Immature natural killer cell (primary cell): ENCODE measurements at regions not wholly inside any gene's neighbourhood (a gene's known extent, or its start where the extent isn't known, plus 50 kb on each side); places are given as distances from the start of the nearest gene placed in this dataset.
A peak's percentile ranks its signal among the peaks of the same experiment; 100 is the strongest.

ENCODE experiments used
- DNase-seq, 3 donors: peaks; one replicate each; pipeline ENCODE4 v3.0.0; 2022; ENCODE audit warnings: mixed read lengths in 1 of 3
- H3K27ac Mint-ChIP-seq, 6 donors: one replicate each; pipeline ENCODE4 v1.8.0; 2020; ENCODE audit warnings: mixed read lengths in 6 of 6, mild to moderate bottlenecking in 5 of 6, inconsistent platforms in 4 of 6, moderate library complexity in 3 of 6
- H3K27me3 Mint-ChIP-seq, 3 donors: one replicate each; pipeline ENCODE4 v1.8.0; 2020 to 2021; ENCODE audit warnings: low read depth in 3 of 3, mild to moderate bottlenecking in 3 of 3, mixed read lengths in 3 of 3, moderate library complexity in 3 of 3, inconsistent platforms in 1 of 3
- H3K36me3 Mint-ChIP-seq, 3 donors: one replicate each; pipeline ENCODE4 v1.8.0; 2020; ENCODE audit warnings: mixed read lengths in 3 of 3, inconsistent platforms in 2 of 3, mild to moderate bottlenecking in 2 of 3
- H3K4me1 Mint-ChIP-seq, 2 donors: one replicate each; pipeline ENCODE4 v1.8.0; 2020; ENCODE audit warnings: inconsistent platforms in 2 of 2, mild to moderate bottlenecking in 2 of 2, mixed read lengths in 2 of 2, moderate library complexity in 1 of 2
- H3K4me3 Mint-ChIP-seq, 5 donors: one replicate each; pipeline ENCODE4 v1.8.0; 2020; ENCODE audit warnings: mild to moderate bottlenecking in 5 of 5, mixed read lengths in 5 of 5, inconsistent platforms in 3 of 5, moderate library complexity in 3 of 5
- H3K9me3 Mint-ChIP-seq, 6 donors: one replicate each; pipeline ENCODE4 v1.8.0; 2020; ENCODE audit warnings: mild to moderate bottlenecking in 6 of 6, mixed read lengths in 6 of 6, inconsistent platforms in 4 of 6, moderate library complexity in 3 of 6

DNA sequence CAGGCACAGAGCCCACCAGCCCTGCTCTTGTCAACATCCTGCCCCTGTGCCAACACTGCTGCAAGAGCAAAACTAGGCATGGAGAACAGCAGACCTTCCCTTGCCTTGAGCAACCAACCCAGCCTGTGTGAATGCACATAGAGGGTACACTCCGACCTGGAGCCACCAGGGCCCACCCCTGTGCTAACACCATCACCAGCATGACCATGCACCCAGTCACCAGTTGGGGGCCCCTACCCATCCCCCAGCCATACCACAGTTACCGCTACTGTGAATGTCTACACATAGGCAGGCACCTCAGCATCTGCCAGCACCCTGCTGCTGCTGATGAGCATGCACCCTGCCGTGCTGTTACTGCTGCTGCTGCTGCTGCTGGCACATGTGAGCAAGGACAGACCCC, 301.9 kb upstream of the ST6GAL2 start:
- Mint-ChIP-seq H3K36me3 (no peaks in the 10 kb centered on the region), H3K9me3 (peaks cover 0 to 31% (median 8%) of the 10 kb centered on the region in 6 donors), H3K27ac (no peak overlapping the region), H3K4me1 (no peaks in the 10 kb centered on the region), H3K27me3 (peaks cover 0 to 2% (median 1%) of the 10 kb centered on the region in 3 donors), H3K4me3 (no peak overlapping the region)
- DNase-seq = no peak

DNA sequence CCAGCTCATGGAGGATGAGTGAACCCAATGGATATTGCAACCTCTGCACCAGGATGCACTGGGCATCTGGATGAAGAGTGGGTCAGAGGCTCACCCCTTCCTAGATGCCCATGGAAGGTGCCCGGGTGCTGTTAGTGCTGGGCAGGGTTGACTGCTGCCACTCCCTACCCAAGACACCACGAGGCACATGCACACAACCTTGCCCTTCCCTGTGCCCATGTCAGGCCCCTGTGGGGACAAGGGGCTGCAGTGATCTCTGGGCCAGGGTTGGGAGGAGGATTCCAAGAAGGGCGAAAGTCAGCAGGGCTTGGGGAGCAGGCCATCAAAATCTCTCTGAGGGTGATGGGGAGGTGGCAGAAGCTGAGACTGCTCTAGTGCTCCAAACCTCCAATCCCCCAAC, 309.7 kb upstream of the ST6GAL2 start:
- Mint-ChIP-seq H3K4me3 (no peak overlapping the region), H3K4me1 (no peaks in the 10 kb centered on the region)
- DNase-seq = no peak

DNA sequence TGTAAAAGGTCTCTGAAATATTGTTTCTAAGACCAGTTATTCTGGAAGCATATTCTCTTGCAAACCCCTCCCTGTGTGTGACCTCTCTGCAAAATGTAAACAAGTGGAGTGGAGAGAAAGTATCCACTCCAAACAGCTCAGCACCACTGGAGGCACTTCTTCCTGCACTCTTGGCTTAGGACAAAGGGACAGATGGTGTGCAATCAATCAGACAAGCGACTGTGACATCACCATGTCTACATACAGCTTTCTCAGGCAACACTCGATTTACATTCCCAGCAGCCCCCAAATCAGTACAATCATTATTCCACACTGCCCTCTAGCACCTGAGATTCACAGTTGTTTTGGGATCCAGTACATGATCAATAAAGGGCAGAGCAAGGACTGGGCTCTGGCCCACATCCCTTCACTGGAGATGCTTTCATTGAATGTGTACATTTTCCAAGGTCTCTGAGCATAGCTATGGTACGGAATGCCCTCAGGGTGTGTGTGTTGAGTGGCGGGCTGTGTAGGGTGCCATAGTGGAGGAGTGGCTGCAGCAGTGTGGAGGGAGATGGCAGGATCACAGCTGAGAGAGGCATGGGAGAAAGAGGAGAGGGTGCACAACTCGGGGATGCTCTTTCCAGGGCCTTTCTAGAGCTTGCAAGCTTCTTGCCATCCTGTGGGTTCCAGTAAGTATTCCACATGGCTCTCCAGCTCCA, 311.8 kb upstream of the ST6GAL2 start:
- peaks cover 1 to 2% (median 2%) of the 10 kb centered on the region in 3 donors for H3K27me3 Mint-ChIP-seq
- peaks cover 0 to 12% (median 4%) of the 10 kb centered on the region in 6 donors for H3K9me3 Mint-ChIP-seq
- no peak for DNase-seq
- H3K36me3 Mint-ChIP-seq = no peaks in the 10 kb centered on the region
- no peak overlapping the region for H3K4me3 Mint-ChIP-seq
- H3K27ac Mint-ChIP-seq = no peak overlapping the region
- no peaks in the 10 kb centered on the region for H3K4me1 Mint-ChIP-seq

More for the DNA sequence above, 309.7 kb upstream of the ST6GAL2 start:
- H3K36me3 Mint-ChIP-seq = no peaks in the 10 kb centered on the region
- H3K9me3 Mint-ChIP-seq = peaks cover 0 to 6% (median 4%) of the 10 kb centered on the region in 6 donors
- no peak overlapping the region for H3K27ac Mint-ChIP-seq
- peaks cover 0 to 1% (median 0%) of the 10 kb centered on the region in 3 donors for H3K27me3 Mint-ChIP-seq

DNA sequence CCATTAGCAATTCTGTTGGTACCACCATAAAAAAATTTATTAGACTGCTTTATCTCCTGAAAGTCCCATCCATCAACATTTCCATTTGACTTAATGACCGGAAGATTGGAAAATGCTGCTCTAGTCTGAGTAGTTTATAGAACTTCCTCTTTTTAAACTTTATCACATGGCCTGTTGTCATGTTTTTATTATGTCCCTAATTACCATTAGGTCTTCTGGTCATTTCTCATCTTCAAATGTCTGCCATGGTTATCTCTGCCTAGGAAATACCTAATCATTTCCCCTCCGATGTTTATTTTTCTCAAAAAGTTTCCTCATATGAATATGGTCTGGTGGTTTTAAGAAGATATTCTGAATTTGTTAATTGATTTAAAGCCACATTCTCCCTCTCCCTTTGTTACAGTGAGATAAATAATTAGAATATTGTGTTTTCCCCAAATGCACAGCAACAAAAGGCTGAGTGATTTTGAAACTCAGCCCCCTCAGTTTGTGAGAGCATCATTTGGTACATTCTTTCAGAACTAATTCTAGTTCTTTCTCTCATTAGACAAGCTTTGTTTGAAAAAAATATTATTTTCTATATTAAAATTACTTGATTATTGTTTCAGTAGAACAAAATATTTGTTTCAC, 317.1 kb upstream of the ST6GAL2 start:
- Mint-ChIP-seq H3K4me3 (no peak overlapping the region), H3K36me3 (no peaks in the 10 kb centered on the region), H3K9me3 (peaks cover 2 to 30% (median 16%) of the 10 kb centered on the region in 6 donors), H3K27ac (no peak overlapping the region), H3K4me1 (no peaks in the 10 kb centered on the region), H3K27me3 (peaks cover 0 to 2% (median 2%) of the 10 kb centered on the region in 3 donors)
- no peak for DNase-seq

DNA sequence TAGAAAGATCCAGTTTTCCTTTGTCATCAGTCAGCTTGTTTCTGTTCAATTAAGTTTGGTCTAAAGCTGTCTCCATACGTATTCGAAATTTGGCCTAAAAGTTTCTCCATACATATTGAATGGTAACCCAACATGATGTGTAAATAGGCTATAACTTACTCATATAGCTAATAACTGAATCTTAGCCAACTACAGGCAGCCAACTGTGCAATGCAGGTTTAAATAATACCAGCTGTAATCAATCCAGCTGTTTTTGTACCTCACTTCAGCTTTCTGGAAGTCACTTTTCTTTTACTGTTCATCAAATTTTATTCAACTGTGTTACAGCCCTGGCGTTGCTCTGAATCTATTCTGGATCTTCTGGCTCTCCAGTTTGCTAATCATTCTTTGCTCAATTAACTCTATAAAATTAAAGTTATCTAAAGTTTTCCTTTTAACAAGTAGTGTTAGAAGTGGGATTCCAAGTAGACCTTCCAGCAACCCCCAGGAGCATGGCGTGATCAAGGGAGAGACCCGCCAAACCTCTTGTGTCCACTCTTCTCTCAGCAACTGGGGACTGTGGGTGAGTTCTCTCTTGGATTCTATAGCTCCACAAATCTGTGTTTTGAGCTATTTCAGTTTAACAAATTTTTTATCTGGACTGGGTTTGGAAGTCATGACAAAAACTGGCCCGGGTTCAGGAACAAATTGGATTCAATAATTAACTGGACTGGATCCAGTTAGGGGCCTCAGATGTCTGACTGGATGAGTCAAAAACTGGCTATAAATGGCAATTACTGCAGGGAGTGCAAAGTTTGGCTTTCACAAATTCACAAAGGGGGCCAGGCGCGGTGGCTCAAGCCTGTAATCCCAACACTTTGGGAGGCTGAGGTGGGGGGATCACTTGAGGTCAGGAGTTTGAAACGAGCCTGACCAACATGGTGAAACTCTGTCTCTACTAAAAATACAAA, 329.7 kb upstream of the ST6GAL2 start:
- Mint-ChIP-seq H3K27ac (no peak overlapping the region), H3K27me3 (no peaks in the 10 kb centered on the region), H3K4me1 (no peaks in the 10 kb centered on the region), H3K36me3 (peaks cover 0 to 5% (median 0%) of the 10 kb centered on the region in 3 donors), H3K9me3 (peaks cover 2 to 20% (median 9%) of the 10 kb centered on the region in 6 donors), H3K4me3 (no peak overlapping the region)
- DNase-seq = no peak

DNA sequence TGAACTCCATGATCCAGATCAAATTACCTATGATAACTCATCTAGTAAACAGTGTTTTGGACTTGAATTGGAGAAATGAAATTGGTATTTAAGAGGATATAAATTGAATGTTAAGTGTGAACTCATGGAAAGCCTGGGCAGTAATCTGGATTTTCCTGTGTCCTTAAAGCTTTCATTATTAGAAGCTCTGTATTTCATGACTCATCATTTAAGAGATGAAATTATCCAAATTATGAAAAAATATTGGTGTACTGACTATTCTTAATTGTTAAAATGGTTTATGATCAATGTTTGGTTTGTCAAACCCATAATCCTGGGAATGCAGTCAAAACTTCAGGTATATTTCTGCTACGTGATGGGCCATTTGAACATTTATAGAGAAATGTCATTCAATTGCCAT, 332.2 kb upstream of the ST6GAL2 start:
- Mint-ChIP-seq H3K27me3 (peaks cover 0 to 1% (median 0%) of the 10 kb centered on the region in 3 donors), H3K4me3 (no peak overlapping the region), H3K4me1 (no peaks in the 10 kb centered on the region), H3K36me3 (no peaks in the 10 kb centered on the region), H3K27ac (no peak overlapping the region), H3K9me3 (peaks cover 0 to 18% (median 9%) of the 10 kb centered on the region in 6 donors)
- DNase-seq = no peak

DNA sequence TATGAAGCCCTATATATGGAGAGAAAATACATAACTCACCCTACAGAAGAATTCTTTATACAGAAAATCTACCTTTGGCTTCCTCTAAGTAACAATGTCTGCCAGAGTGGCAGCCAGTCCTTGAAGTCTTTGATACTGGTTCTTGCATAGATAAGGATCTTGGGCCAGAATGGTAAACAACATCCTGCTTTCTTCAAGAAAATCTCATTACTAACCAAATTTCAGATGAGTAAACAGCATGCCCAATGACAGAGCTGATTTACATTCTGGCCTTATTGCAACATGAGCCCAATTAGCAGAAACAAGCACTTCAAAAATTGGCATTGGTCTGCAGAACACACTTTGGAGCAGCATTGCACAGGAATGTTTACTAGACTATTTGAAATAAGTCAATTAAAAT, 336.5 kb upstream of the ST6GAL2 start:
- no peaks in the 10 kb centered on the region for H3K36me3 Mint-ChIP-seq
- peaks cover 0 to 10% (median 6%) of the 10 kb centered on the region in 6 donors for H3K9me3 Mint-ChIP-seq
- no peak overlapping the region for H3K27ac Mint-ChIP-seq
- no peak for DNase-seq
- H3K4me3 Mint-ChIP-seq = no peak overlapping the region
- H3K4me1 Mint-ChIP-seq = no peaks in the 10 kb centered on the region
- peaks cover 0 to 2% (median 1%) of the 10 kb centered on the region in 3 donors for H3K27me3 Mint-ChIP-seq

DNA sequence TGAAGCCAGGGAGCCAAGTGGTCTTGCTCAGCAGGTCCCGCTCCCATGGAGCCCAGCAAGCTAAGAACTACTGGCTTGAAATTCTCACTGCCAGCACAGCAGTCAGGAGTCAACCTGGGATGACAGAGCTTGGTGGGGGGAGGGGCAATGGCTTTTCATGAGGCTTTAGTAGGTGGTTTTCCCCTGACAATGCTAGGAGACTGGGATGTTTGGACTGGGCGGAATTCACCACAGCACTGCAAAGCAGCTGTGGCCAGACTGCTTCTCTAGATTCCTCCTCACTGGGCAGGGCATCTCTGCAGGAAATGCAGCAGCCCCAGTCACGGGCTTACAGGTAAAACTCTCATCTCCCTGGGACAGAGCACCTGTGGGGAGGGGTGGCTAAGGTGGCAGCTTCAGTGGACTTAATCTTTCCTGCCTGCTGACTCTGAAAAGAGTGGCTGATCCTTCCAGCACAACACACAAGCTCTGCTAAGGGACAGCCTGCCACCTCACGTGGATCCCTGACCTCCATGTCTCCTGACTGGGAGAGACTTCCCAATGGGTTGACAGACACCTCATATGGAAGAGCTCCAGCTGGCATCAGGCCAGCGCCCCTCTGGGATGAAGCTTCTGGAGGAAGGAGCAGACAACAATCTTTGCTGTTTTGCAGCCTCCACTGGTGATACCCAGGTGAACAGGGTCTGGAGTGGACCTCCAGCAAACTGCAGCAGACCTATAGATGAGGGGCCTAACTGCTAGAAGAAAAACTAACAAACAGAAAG, 349.7 kb upstream of the ST6GAL2 start:
- DNase-seq = no peak
- Mint-ChIP-seq H3K36me3 (no peaks in the 10 kb centered on the region), H3K9me3 (peaks cover 13 to 52% (median 21%) of the 10 kb centered on the region in 6 donors), H3K4me3 (no peak overlapping the region), H3K27ac (no peak overlapping the region), H3K27me3 (peaks cover 0 to 3% (median 2%) of the 10 kb centered on the region in 3 donors), H3K4me1 (no peaks in the 10 kb centered on the region)

DNA sequence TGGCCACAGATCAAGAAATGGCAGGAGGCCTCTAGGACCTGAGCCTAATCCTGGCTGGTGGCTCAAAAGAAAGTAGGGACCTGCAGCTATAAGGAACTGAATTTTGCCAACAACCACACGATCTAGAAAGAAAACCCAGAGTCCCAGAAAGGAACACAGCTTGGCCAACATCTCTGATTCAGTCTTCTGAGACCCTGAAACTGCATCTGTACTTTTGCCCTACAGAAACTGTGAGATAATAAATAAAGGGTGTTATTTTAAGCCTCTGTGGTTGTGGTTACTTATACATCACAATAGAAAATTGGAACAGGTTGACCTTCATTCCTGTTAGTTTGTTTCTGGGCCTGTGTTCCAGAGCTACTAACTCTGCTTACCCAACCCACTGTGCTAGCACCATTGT, 356.8 kb upstream of the ST6GAL2 start:
- H3K9me3 Mint-ChIP-seq = peaks cover 0 to 12% (median 7%) of the 10 kb centered on the region in 6 donors
- H3K27me3 Mint-ChIP-seq = peaks cover 0 to 3% (median 2%) of the 10 kb centered on the region in 3 donors
- DNase-seq = no peak
- no peak overlapping the region for H3K27ac Mint-ChIP-seq
- no peak overlapping the region for H3K4me3 Mint-ChIP-seq
- H3K4me1 Mint-ChIP-seq = no peaks in the 10 kb centered on the region
- H3K36me3 Mint-ChIP-seq = no peaks in the 10 kb centered on the region

DNA sequence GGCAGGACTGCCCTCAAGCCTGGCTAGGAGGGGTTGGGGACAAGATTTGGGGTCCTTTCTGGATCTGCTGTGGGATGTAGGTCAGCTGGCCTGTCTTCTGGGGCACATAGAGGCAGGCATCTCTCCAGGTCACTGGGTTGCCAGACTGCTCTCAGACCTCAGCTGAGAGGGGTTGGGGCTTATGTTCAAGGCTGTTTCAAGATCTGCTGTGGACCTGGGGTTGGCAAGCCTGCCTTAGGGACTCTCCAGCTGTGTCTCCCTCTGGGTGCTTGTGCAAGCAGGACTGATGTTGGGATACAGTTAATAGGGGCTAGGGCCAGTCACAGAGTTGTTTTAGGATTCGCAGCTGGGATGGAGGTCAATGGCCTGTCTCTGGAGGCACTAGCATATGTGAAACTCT, 363.0 kb upstream of the ST6GAL2 start:
- Mint-ChIP-seq H3K27ac (no peak overlapping the region), H3K4me1 (no peaks in the 10 kb centered on the region), H3K9me3 (peaks cover 0 to 26% (median 6%) of the 10 kb centered on the region in 6 donors), H3K36me3 (no peaks in the 10 kb centered on the region), H3K4me3 (peak overlapping the region in 1 of 5 donors; percentile 30), H3K27me3 (no peaks in the 10 kb centered on the region)
- no peak for DNase-seq

DNA sequence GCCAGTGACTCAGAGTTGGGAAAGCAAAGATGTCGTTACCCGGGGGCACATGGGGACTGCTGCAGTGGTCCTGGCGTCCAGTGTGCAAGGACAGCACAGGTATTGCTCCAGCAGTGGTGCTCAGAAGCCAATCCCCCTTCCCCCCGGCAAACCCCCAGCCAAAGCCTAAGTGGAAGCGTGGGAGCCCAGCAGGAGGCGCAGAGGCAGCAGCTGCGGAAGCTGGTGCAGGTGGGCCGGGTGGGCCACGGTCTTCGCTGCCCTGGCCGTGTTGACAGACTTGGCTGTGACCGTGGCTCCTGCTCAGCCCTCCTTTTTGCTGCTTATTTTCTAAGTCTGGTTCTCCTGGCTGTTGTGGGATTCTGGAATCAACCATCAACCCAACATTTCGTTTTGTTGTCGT, 369.8 kb upstream of the ST6GAL2 start:
- no peak for DNase-seq
- Mint-ChIP-seq H3K27me3 (peaks cover 0 to 1% (median 0%) of the 10 kb centered on the region in 3 donors), H3K36me3 (no peaks in the 10 kb centered on the region), H3K4me1 (no peaks in the 10 kb centered on the region), H3K4me3 (no peak overlapping the region), H3K9me3 (peaks cover 7 to 44% (median 10%) of the 10 kb centered on the region in 6 donors), H3K27ac (no peak overlapping the region)

DNA sequence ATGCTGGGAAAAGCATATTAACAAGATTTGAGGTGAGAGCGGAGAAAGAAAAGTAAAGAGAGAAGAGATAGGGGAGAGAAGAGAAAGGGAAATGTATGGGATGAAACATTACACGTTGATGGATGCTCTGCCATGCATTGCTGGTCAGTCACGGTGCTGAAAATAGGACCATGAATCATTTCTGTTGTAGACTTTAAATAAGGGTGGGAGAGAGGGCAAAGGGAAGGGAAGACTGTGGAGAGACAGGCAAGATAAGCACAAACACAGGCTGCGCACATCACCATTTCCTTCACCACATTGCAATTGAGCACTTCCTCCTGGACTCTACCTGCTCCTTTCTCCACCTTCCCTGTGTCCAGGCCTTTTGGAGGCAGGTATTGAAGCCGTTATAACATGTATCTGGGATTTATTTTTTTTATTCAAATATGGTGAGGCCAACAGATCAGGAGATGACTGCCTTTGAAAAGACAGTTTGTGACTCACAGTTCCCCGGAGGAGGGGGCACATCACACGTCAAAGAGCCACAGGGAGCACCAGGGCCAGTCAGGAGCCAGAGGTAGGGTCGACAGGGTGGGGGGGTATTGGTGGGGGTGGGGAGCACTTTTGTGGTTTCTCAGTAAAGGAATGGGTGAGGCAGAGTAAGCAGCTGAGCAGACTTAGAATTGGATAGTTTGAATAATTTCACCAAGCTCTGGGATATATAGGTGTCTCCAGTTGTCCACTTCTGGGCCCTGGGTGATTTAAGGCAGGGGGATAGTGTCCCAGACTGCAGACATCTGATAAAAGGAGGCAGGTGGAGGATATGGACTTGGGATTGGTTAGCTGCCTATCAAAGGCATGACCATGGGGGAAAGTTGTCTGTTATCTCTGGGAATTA, 372.8 kb upstream of the ST6GAL2 start:
- Mint-ChIP-seq H3K27ac (no peak overlapping the region), H3K4me3 (no peak overlapping the region), H3K36me3 (no peaks in the 10 kb centered on the region), H3K9me3 (peaks cover 6 to 36% (median 12%) of the 10 kb centered on the region in 6 donors), H3K4me1 (no peaks in the 10 kb centered on the region), H3K27me3 (peaks cover 0 to 1% (median 0%) of the 10 kb centered on the region in 3 donors)
- DNase-seq = no peak
